Thyroid gland (tissue), 4 donors: ENCODE measurements at regions not wholly inside any gene's neighbourhood (a gene's known extent, or its start where the extent isn't known, plus 50 kb on each side); places are given as distances from the start of the nearest gene placed in this dataset.

Experiments used
- DNase-seq, 2 donors: peaks; one replicate each; pipeline ENCODE4 v3.0.0-alpha.2; 2019
- H3K27ac ChIP-seq, 3 donors: fragments of 200-600 bp; sonication (generic); 1 replicate in 2 of 3; 2 replicates in 1 of 3; pipeline ENCODE4 v1.5.1; 2016 to 2019; ENCODE audit warnings: mild to moderate bottlenecking in 1 of 3, moderate library complexity in 1 of 3
- H3K27me3 ChIP-seq: fragments of 200-600 bp; sonication (generic); one replicate; pipeline ENCODE4 v1.5.1; 2019
- H3K36me3 ChIP-seq, 2 donors: fragments of 200-600 bp; sonication (generic); one replicate each; pipeline ENCODE4 v1.5.1; 2016 to 2019
- H3K4me1 ChIP-seq, 2 donors: fragments of 200-600 bp; sonication (generic); one replicate each; pipeline ENCODE4 v1.5.1; 2017 to 2019
- H3K4me3 ChIP-seq, 3 donors: fragments of 200-600 bp; sonication (generic); replicated peaks in 1 of 3; 1 replicate in 2 of 3; 2 replicates in 1 of 3; pipeline ENCODE4 v1.5.1; 2016; ENCODE audit warnings: mild to moderate bottlenecking in 1 of 3
- H3K9me3 ChIP-seq: fragments of 200-600 bp; sonication (generic); one replicate; pipeline ENCODE4 v1.5.1; 2017
- CTCF ChIP-seq, 6 experiments: fragments of 200-600 bp in 3 of 6; fragments of 450-650 bp in 3 of 6; sonication (generic) in 3 of 6; IDR thresholded peaks; one replicate each; pipeline ENCODE4 v1.5.1; 2016 to 2019; ENCODE audit warnings: antibody characterized with exemption in 6 of 6, mild to moderate bottlenecking in 2 of 6, inconsistent platforms in 1 of 6, moderate library complexity in 1 of 6
- POLR2A ChIP-seq, 2 donors: fragments of 450-650 bp; IDR thresholded peaks; one replicate each; pipeline ENCODE4 v1.6.1; 2017; ENCODE audit warnings: antibody characterized with exemption in 2 of 2, mild to moderate bottlenecking in 2 of 2, moderate library complexity in 1 of 2
- WGBS, 2 donors: methylation state at CpG; one replicate each; pipeline ENCODE4 v1.1.5; 2017; 5-methylcytosine and 5-hydroxymethylcytosine counted together
- intact Hi-C: fragments of 100-400 bp; cut with DNase I; formaldehyde crosslinking; loops from one replicate; pipeline ENCODE4 v1.15.1; 2023

- Histone ChIP-seq H3K36me3 (no peaks in the 10 kb centered on the region), H3K9me3 (no peaks in the 10 kb centered on the region), H3K27me3 (no peaks in the 10 kb centered on the region), H3K4me3 (no peak overlapping the region), H3K27ac (no peak overlapping the region), H3K4me1 (peaks cover 9 to 18% of the 10 kb centered on the region in 2 donors)
- 84 to 92% methylated on average over 3 of the region's 3 CpGs for WGBS, 2 donors
- no peak for TF ChIP-seq CTCF (IDR thresholded peaks at IDR 0.05)
- no peak for TF ChIP-seq POLR2A (IDR thresholded peaks at IDR 0.05)
- intact Hi-C loops = loop anchor here (5.0 kb wide), 1 partner anchor 104 kb away; no protein-coding TSS in a partner anchor
- DNase-seq = no peak
Observed at GRCh38 chr2:42941633-42942176, 149.3 kb upstream of the HAAO start.

- 85 to 86% methylated on average over 11 of the region's 11 CpGs for WGBS, 2 donors
Observed at GRCh38 chr2:42939411-42940206, 147.2 kb upstream of the HAAO start.

GRCh38 chr2:42938671-42939370, 146.4 kb upstream of the HAAO start:
- no peak for TF ChIP-seq POLR2A (IDR thresholded peaks at IDR 0.05)
- no peak for TF ChIP-seq CTCF (IDR thresholded peaks at IDR 0.05)
- intact Hi-C loops = loop anchor here (10.0 kb wide), 1 partner anchor 74 kb away; no protein-coding TSS in a partner anchor
- WGBS, 2 donors = 95 to 99% methylated on average over 3 of the region's 3 CpGs
- Histone ChIP-seq H3K27me3 (no peaks in the 10 kb centered on the region), H3K4me1 (peaks cover 38 to 45% of the 10 kb centered on the region in 2 donors), H3K36me3 (no peaks in the 10 kb centered on the region), H3K27ac (no peak overlapping the region), H3K4me3 (no peak overlapping the region), H3K9me3 (no peaks in the 10 kb centered on the region)
- DNase-seq = no peak

More at GRCh38 chr2:42939411-42940206, 147.2 kb upstream of the HAAO start:
- Histone ChIP-seq H3K9me3 (no peaks in the 10 kb centered on the region), H3K27ac (no peak overlapping the region), H3K4me3 (no peak overlapping the region), H3K36me3 (no peaks in the 10 kb centered on the region), H3K4me1 (peaks cover 30 to 37% of the 10 kb centered on the region in 2 donors), H3K27me3 (no peaks in the 10 kb centered on the region)
- TF ChIP-seq CTCF (IDR thresholded peaks at IDR 0.05) (no peak), POLR2A (IDR thresholded peaks at IDR 0.05) (no peak)
- no peak for DNase-seq
- intact Hi-C loops = loop anchor here (5.0 to 10.0 kb wide), 2 partner anchors 75 to 102 kb away; no protein-coding TSS in a partner anchor

- 73 to 74% methylated on average over 14 to 16 of the region's 16 CpGs for WGBS, 2 donors
- H3K27me3 ChIP-seq = no peaks in the 10 kb centered on the region
- peak; percentile 31 to 58 for DNase-seq
- H3K4me1 ChIP-seq = peaks cover 41 to 55% of the 10 kb centered on the region in 2 donors
- intact Hi-C loops = loop anchor here (10.0 kb wide), 1 partner anchor 73 kb away; no protein-coding TSS in a partner anchor
- no peak overlapping the region for H3K4me3 ChIP-seq
- peak overlapping the region in 2 of 3 donors; percentile 24 to 58 for H3K27ac ChIP-seq
- TF ChIP-seq POLR2A (IDR thresholded peaks at IDR 0.05) (no peak), CTCF (IDR thresholded peaks at IDR 0.05) (no peak)
- H3K36me3 ChIP-seq = no peaks in the 10 kb centered on the region
- H3K9me3 ChIP-seq = no peaks in the 10 kb centered on the region
Observed at GRCh38 chr2:42937171-42937875, 144.9 kb upstream of the HAAO start.
